Fibroblast of skin of left quadriceps (primary cell): ENCODE measurements at regions not wholly inside any gene's neighbourhood (a gene's known extent, or its start where the extent isn't known, plus 50 kb on each side); places are given as distances from the start of the nearest gene placed in this dataset.

Source experiments
- DNase-seq, 2 experiments: peaks; one replicate each; pipeline ENCODE4 v3.0.0-alpha.2; 2013; ENCODE audit warnings: low read depth in 2 of 2

GRCh38 chr2:117704818-117705217 lies 109.7 kb upstream of the DDX18 start:
- DNase-seq: no peak

- no peak for DNase-seq
Observed at GRCh38 chr2:117707874-117708273, 106.6 kb upstream of the DDX18 start.

GRCh38 chr2:117712684-117713083 lies 101.8 kb upstream of the DDX18 start:
- DNase-seq: no peak

- no peak for DNase-seq
Observed at GRCh38 chr2:117714110-117714509, 100.4 kb upstream of the DDX18 start.

GRCh38 chr2:117714745-117715417 lies 99.6 kb upstream of the DDX18 start:
- DNase-seq: no peak

GRCh38 chr2:117716505-117716904 lies 98.0 kb upstream of the DDX18 start:
- DNase-seq: no peak

GRCh38 chr2:117717072-117717471 lies 97.4 kb upstream of the DDX18 start:
- DNase-seq: no peak

GRCh38 chr2:117718048-117718447 lies 96.4 kb upstream of the DDX18 start:
- no peak for DNase-seq

- no peak for DNase-seq
Observed at GRCh38 chr2:117720765-117721164, 93.7 kb upstream of the DDX18 start.

GRCh38 chr2:117723483-117723882 lies 91.0 kb upstream of the DDX18 start:
- no peak for DNase-seq

GRCh38 chr2:117723888-117724434 lies 90.5 kb upstream of the DDX18 start:
- no peak for DNase-seq

GRCh38 chr2:117726747-117727146 lies 87.7 kb upstream of the DDX18 start:
- DNase-seq: no peak

- no peak for DNase-seq
Observed at GRCh38 chr2:117737846-117738245, 76.6 kb upstream of the DDX18 start.

- no peak for DNase-seq
Observed at GRCh38 chr2:117738991-117739839, 75.3 kb upstream of the DDX18 start.

- DNase-seq: no peak
Observed at GRCh38 chr2:117745537-117745936, 69.0 kb upstream of the DDX18 start.

GRCh38 chr2:117755768-117756167 lies 58.7 kb upstream of the DDX18 start:
- DNase-seq: no peak

GRCh38 chr2:117760916-117761315 lies 53.6 kb upstream of the DDX18 start:
- no peak for DNase-seq

- DNase-seq: no peak
Observed at GRCh38 chr2:117762454-117762853, 52.0 kb upstream of the DDX18 start.

- DNase-seq: no peak
Observed at GRCh38 chr2:117763804-117764203, 50.7 kb upstream of the DDX18 start.
